ENCODE measurements at regions not wholly inside any gene's neighbourhood (a gene's known extent, or its start where the extent isn't known, plus 50 kb on each side); places are given as distances from the start of the nearest gene placed in this dataset.

DNA sequence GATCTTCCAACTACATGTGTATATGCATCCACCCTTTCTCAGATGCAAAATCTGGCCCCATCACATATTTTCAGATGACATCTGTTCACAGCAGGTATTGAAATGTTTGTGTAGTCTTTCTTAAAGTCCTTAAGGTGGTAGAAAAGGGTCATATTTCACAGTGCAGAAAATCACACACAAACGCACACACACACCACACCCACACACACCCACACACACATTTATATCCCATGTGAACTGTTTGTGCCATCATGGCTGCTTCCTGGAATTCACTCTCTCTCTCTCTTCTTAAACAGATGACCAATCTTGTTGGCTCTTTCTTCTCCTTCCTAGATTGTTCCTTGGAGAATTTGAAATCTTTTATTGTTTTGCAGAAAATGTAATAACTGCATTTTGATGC is 663.0 kb upstream of the GRM3 start:
- no peak for TF ChIP-seq SUZ12 (IDR thresholded peaks at IDR 0.05; ENCODE audit: extremely low read depth, insufficient read depth, insufficient read length)
- TF ChIP-seq YY1 (IDR thresholded peaks at IDR 0.05; ENCODE audit: insufficient read depth, insufficient read length) = no peak
- no peak for TF ChIP-seq ZNF274 (IDR thresholded peaks at IDR 0.05; ENCODE audit: low read depth, low read length)
